Left lung (tissue), 4 donors: ENCODE measurements at regions not wholly inside any gene's neighbourhood (a gene's known extent, or its start where the extent isn't known, plus 50 kb on each side); places are given as distances from the start of the nearest gene placed in this dataset.

Experiments
- ATAC-seq: fragments of 200-7000 bp; cut with Tn5 transposase; one replicate; pipeline ENCODE4 v1.9.1; 2020; ENCODE audit warnings: moderate library complexity
- DNase-seq, 4 donors: peaks; one replicate each; pipeline ENCODE4 v3.0.0-alpha.2; 2013 to 2020
- H3K27ac ChIP-seq, 2 donors: fragments of 200-600 bp; sonication (generic) in 1 of 2; one replicate each; pipeline versions ENCODE4 v1.5.0 to v1.8.0; 2020 to 2021
- H3K27me3 ChIP-seq, 2 donors: fragments of 200-600 bp; sonication (generic) in 1 of 2; one replicate each; pipeline versions ENCODE4 v1.5.0 to v1.8.0; 2020 to 2021
- H3K36me3 ChIP-seq, 2 donors: fragments of 200-600 bp; sonication (generic) in 1 of 2; one replicate each; pipeline versions ENCODE4 v1.5.0 to v1.8.0; 2020 to 2021
- H3K4me1 ChIP-seq, 2 donors: fragments of 200-600 bp; one replicate each; pipeline ENCODE4 v1.8.0; 2021
- H3K4me3 ChIP-seq, 2 donors: fragments of 200-600 bp; sonication (generic) in 1 of 2; one replicate each; pipeline versions ENCODE4 v1.5.0 to v1.8.0; 2020 to 2021; ENCODE audit warnings: mild to moderate bottlenecking in 1 of 2
- H3K9me3 ChIP-seq, 2 donors: fragments of 200-600 bp; sonication (generic) in 1 of 2; one replicate each; pipeline versions ENCODE4 v1.5.0 to v1.8.0; 2020 to 2021
- CTCF ChIP-seq, 2 donors: fragments of 200-600 bp; sonication (generic) in 1 of 2; IDR thresholded peaks; one replicate each; pipeline versions ENCODE4 v1.5.0 to v1.8.0; 2021; ENCODE audit warnings: antibody characterized with exemption in 2 of 2
- intact Hi-C, 2 donors: fragments of 100-400 bp; cut with DNase I; formaldehyde crosslinking; loops; one replicate each; pipeline versions ENCODE4 v1.11.2 to v1.14.2; 2022
- donor health status: DM: no; HTN: yes; CAD: no.
- donor health status: DM: no; HTN: no; CAD: no.

- intact Hi-C loops, result no loop called here
- ATAC-seq, result no peak
- peaks cover 0 to 8% of the 10 kb centered on the region in 2 donors for H3K9me3 ChIP-seq
- H3K4me3 ChIP-seq, result no peak overlapping the region
- no peaks in the 10 kb centered on the region for H3K36me3 ChIP-seq
- no peak for TF ChIP-seq CTCF (IDR thresholded peaks at IDR 0.05)
- H3K27ac ChIP-seq, result no peak overlapping the region
- DNase-seq, result no peak
- H3K4me1 ChIP-seq, result no peaks in the 10 kb centered on the region
- H3K27me3 ChIP-seq, result no peaks in the 10 kb centered on the region
Observed at GRCh38 chr2:223529696-223530095, 72.5 kb downstream of the SCG2 start.

GRCh38 chr2:223530811-223531210, 71.3 kb downstream of the SCG2 start:
- H3K4me3 ChIP-seq, result no peak overlapping the region
- DNase-seq (no peak), ATAC-seq (no peak)
- TF ChIP-seq CTCF (IDR thresholded peaks at IDR 0.05), result no peak
- no peaks in the 10 kb centered on the region for H3K4me1 ChIP-seq
- intact Hi-C loops, result no loop called here
- peaks cover 0 to 8% of the 10 kb centered on the region in 2 donors for H3K9me3 ChIP-seq
- H3K27me3 ChIP-seq, result no peaks in the 10 kb centered on the region
- no peaks in the 10 kb centered on the region for H3K36me3 ChIP-seq
- H3K27ac ChIP-seq, result no peak overlapping the region

GRCh38 chr2:223532161-223532560, 70.0 kb downstream of the SCG2 start:
- intact Hi-C loops, result no loop called here
- H3K27ac ChIP-seq, result no peak overlapping the region
- no peak overlapping the region for H3K4me3 ChIP-seq
- no peaks in the 10 kb centered on the region for H3K36me3 ChIP-seq
- H3K9me3 ChIP-seq, result peaks cover 0 to 8% of the 10 kb centered on the region in 2 donors
- no peak for TF ChIP-seq CTCF (IDR thresholded peaks at IDR 0.05)
- H3K27me3 ChIP-seq, result no peaks in the 10 kb centered on the region
- H3K4me1 ChIP-seq, result no peaks in the 10 kb centered on the region
- DNase-seq, result no peak
- no peak for ATAC-seq

DNA sequence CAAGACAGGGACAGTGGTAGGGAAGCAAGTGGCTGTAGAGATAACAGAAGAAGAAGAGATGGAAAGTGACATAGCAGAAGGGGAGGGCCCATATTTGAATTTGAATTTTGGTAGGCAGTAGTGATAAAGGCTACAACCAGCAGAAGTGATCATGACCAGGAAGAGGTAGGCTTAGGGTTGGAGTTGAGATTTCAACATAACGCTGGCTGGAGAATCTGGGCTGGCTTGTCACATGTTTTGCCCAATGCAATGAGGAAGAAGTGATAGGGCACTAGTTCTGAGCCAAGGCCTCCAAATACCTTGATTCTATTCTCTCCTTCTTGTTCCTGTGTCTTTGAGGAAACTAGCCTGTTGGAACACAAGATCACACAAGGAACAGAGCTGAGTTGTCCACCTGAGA, 69.4 kb downstream of the SCG2 start:
- intact Hi-C loops, result no loop called here
- DNase-seq, result no peak
- H3K27me3 ChIP-seq, result no peaks in the 10 kb centered on the region
- TF ChIP-seq CTCF (IDR thresholded peaks at IDR 0.05), result no peak
- peaks cover 0 to 8% of the 10 kb centered on the region in 2 donors for H3K9me3 ChIP-seq
- no peaks in the 10 kb centered on the region for H3K4me1 ChIP-seq
- no peak overlapping the region for H3K4me3 ChIP-seq
- ATAC-seq, result no peak
- H3K27ac ChIP-seq, result no peak overlapping the region
- H3K36me3 ChIP-seq, result no peaks in the 10 kb centered on the region

DNA sequence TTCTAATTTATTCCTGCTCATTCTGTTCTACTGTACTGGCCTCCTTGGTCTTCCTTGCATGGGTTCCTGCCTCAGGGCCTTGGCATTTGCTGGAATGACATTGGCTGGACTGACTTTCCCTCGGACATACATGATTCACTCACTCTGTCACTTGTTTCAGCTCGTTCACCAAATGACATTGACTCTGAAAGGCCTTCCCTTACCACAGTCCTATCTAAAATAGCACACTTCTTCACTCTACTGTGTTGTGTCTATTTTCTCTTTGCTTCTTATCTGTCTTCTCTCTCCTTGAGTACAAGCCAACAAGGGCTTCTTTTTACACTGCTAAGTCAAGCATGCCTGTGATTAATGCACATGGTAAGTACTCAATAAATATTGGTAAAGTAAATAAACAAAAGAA, 65.6 kb downstream of the SCG2 start:
- H3K27me3 ChIP-seq, result no peaks in the 10 kb centered on the region
- no peaks in the 10 kb centered on the region for H3K9me3 ChIP-seq
- intact Hi-C loops, result no loop called here
- DNase-seq, result no peak
- no peak for TF ChIP-seq CTCF (IDR thresholded peaks at IDR 0.05)
- H3K4me3 ChIP-seq, result no peak overlapping the region
- no peaks in the 10 kb centered on the region for H3K36me3 ChIP-seq
- no peak for ATAC-seq
- no peaks in the 10 kb centered on the region for H3K4me1 ChIP-seq
- H3K27ac ChIP-seq, result no peak overlapping the region
